Thyroid gland (tissue), 4 donors: ENCODE measurements at regions not wholly inside any gene's neighbourhood (a gene's known extent, or its start where the extent isn't known, plus 50 kb on each side); places are given as distances from the start of the nearest gene placed in this dataset.

Experiments
- DNase-seq, 2 donors: peaks; one replicate each; pipeline ENCODE4 v3.0.0-alpha.2; 2019
- H3K27ac ChIP-seq, 3 donors: fragments of 200-600 bp; sonication (generic); 1 replicate in 2 of 3; 2 replicates in 1 of 3; pipeline ENCODE4 v1.5.1; 2016 to 2019; ENCODE audit warnings: mild to moderate bottlenecking in 1 of 3, moderate library complexity in 1 of 3
- H3K27me3 ChIP-seq: fragments of 200-600 bp; sonication (generic); one replicate; pipeline ENCODE4 v1.5.1; 2019
- H3K36me3 ChIP-seq, 2 donors: fragments of 200-600 bp; sonication (generic); one replicate each; pipeline ENCODE4 v1.5.1; 2016 to 2019
- H3K4me1 ChIP-seq, 2 donors: fragments of 200-600 bp; sonication (generic); one replicate each; pipeline ENCODE4 v1.5.1; 2017 to 2019
- H3K4me3 ChIP-seq, 3 donors: fragments of 200-600 bp; sonication (generic); replicated peaks in 1 of 3; 1 replicate in 2 of 3; 2 replicates in 1 of 3; pipeline ENCODE4 v1.5.1; 2016; ENCODE audit warnings: mild to moderate bottlenecking in 1 of 3
- H3K9me3 ChIP-seq: fragments of 200-600 bp; sonication (generic); one replicate; pipeline ENCODE4 v1.5.1; 2017
- POLR2A ChIP-seq, 2 donors: fragments of 450-650 bp; IDR thresholded peaks; one replicate each; pipeline ENCODE4 v1.6.1; 2017; ENCODE audit warnings: antibody characterized with exemption in 2 of 2, mild to moderate bottlenecking in 2 of 2, moderate library complexity in 1 of 2
- WGBS, 2 donors: methylation state at CpG; one replicate each; pipeline ENCODE4 v1.1.5; 2017; 5-methylcytosine and 5-hydroxymethylcytosine counted together
- intact Hi-C: fragments of 100-400 bp; cut with DNase I; formaldehyde crosslinking; loops from one replicate; pipeline ENCODE4 v1.15.1; 2023
- TF ChIP-seq, protein P1 (sequence below), 6 experiments: fragments of 200-600 bp in 3 of 6; fragments of 450-650 bp in 3 of 6; sonication (generic) in 3 of 6; IDR thresholded peaks; one replicate each; pipeline ENCODE4 v1.5.1; 2016 to 2019; ENCODE audit warnings: antibody characterized with exemption in 6 of 6, mild to moderate bottlenecking in 2 of 6, inconsistent platforms in 1 of 6, moderate library complexity in 1 of 6

DNA sequence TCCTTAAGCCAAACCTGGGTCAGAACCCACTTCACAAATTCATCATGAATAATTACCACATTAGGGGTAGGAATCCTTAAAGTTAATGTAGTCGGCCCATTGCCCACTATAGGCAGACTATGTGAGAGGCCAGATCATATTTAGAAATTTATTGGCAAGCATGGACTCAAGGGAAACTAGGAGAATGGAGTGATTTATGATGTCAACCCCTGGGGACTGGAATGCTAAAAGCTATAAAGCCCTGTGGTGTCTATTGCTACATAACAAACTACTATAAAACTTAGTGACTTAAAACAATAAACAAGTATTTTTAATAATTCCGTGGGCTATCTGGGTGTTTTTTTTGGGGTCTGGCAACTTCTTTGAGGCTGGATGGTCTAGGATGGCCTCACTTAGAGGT lies 93.9 kb downstream of the PPP1R2C start:
- Histone ChIP-seq H3K4me1 (no peaks in the 10 kb centered on the region), H3K36me3 (no peaks in the 10 kb centered on the region), H3K9me3 (no peaks in the 10 kb centered on the region), H3K27me3 (no peaks in the 10 kb centered on the region), H3K27ac (no peak overlapping the region), H3K4me3 (no peak overlapping the region)
- no peak for DNase-seq
- WGBS, 2 donors = 67 to 93% methylated on average over 2 of the region's 2 CpGs
- TF ChIP-seq, protein P1, sequence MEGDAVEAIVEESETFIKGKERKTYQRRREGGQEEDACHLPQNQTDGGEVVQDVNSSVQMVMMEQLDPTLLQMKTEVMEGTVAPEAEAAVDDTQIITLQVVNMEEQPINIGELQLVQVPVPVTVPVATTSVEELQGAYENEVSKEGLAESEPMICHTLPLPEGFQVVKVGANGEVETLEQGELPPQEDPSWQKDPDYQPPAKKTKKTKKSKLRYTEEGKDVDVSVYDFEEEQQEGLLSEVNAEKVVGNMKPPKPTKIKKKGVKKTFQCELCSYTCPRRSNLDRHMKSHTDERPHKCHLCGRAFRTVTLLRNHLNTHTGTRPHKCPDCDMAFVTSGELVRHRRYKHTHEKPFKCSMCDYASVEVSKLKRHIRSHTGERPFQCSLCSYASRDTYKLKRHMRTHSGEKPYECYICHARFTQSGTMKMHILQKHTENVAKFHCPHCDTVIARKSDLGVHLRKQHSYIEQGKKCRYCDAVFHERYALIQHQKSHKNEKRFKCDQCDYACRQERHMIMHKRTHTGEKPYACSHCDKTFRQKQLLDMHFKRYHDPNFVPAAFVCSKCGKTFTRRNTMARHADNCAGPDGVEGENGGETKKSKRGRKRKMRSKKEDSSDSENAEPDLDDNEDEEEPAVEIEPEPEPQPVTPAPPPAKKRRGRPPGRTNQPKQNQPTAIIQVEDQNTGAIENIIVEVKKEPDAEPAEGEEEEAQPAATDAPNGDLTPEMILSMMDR (IDR thresholded peaks at IDR 0.05) = no peak
- TF ChIP-seq POLR2A (IDR thresholded peaks at IDR 0.05) = no peak
- intact Hi-C loops = no loop called here

- no peak for DNase-seq
- no peaks in the 10 kb centered on the region for H3K9me3 ChIP-seq
- no peak overlapping the region for H3K4me3 ChIP-seq
- no peaks in the 10 kb centered on the region for H3K36me3 ChIP-seq
- intact Hi-C loops = no loop called here
- no peak overlapping the region for H3K27ac ChIP-seq
- H3K27me3 ChIP-seq = no peaks in the 10 kb centered on the region
- H3K4me1 ChIP-seq = no peaks in the 10 kb centered on the region
- TF ChIP-seq, protein P1 (IDR thresholded peaks at IDR 0.05) = no peak
- TF ChIP-seq POLR2A (IDR thresholded peaks at IDR 0.05) = no peak
- WGBS, 2 donors = 39 to 55% methylated on average over 2 of the region's 2 CpGs
Observed at GRCh38 chrX:42680666-42681065, 97.3 kb downstream of the PPP1R2C start.

DNA sequence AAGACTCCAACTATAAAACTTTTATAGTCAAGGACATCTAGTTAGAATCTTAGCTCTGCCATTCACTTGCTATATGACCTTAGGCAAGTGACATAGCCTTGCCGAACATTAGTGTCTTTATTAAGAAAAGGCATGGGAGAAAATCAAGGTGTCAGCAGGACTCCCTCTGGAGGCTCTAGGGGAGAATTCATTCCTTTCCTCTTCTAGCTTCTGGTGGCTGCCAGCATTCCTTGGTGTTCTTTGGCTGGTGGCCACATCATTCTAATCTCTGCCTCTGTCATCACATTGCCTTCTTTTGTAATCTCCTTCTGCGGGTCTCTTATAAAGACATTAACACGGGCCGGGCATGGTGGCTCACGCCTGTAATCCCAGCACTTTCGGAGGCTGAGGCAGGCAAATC lies 99.8 kb downstream of the PPP1R2C start:
- TF ChIP-seq POLR2A (IDR thresholded peaks at IDR 0.05) = no peak
- TF ChIP-seq, protein P1 (IDR thresholded peaks at IDR 0.05) = no peak
- Histone ChIP-seq H3K4me3 (no peak overlapping the region), H3K4me1 (no peaks in the 10 kb centered on the region), H3K9me3 (no peaks in the 10 kb centered on the region), H3K27ac (no peak overlapping the region), H3K27me3 (no peaks in the 10 kb centered on the region), H3K36me3 (no peaks in the 10 kb centered on the region)
- intact Hi-C loops = no loop called here
- WGBS, 2 donors = 87 to 94% methylated on average over 5 to 6 of the region's 6 CpGs
- DNase-seq = no peak

DNA sequence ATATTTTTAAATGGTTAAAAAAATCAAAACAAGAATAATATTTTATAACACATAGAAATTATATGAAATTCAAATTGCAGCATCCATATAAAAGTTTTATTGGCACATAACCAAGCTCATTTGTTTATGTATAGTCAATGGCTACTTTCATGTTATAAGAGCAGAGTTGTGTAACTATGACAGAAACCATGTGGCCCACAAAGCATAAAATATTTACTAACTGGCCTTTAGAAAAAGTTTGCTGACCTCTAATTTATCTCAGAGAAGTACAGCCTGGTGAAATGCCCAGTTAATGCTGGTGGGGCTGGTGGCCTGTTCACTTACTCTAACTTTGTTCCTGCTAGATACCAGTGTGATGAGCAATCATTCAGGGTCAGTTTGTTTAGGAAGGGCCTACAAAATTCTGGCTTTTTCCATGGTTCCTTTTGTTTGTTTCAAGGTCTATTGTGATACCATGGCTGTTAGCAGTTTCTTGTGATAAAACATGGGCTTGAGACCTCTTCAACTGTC lies 104.6 kb downstream of the PPP1R2C start:
- intact Hi-C loops = no loop called here
- DNase-seq = no peak
- TF ChIP-seq, protein P1 (IDR thresholded peaks at IDR 0.05) = no peak
- no peak for TF ChIP-seq POLR2A (IDR thresholded peaks at IDR 0.05)
- Histone ChIP-seq H3K4me1 (no peaks in the 10 kb centered on the region), H3K9me3 (no peaks in the 10 kb centered on the region), H3K27ac (no peak overlapping the region), H3K36me3 (no peaks in the 10 kb centered on the region), H3K27me3 (no peaks in the 10 kb centered on the region), H3K4me3 (no peak overlapping the region)

DNA sequence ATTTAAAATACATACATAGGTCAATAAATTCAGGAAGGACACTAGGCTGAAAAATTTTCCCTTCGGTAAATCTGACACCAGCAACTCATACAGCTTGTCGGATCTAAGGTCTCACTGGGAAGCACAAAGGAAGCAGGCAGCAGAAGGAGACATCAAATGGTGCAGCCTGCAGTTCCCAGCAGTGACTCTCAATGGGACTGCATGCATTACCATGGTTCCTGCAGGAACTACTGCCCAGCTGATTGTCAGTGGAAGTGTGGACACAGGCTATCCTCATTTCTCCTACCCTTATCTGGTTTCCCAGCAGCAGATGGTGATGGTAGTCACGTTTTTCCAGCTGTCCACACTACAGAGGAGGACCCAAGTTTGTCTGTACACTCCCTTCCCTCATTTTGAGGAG lies 113.3 kb downstream of the PPP1R2C start:
- H3K36me3 ChIP-seq = no peaks in the 10 kb centered on the region
- intact Hi-C loops = no loop called here
- H3K4me1 ChIP-seq = no peaks in the 10 kb centered on the region
- no peaks in the 10 kb centered on the region for H3K9me3 ChIP-seq
- H3K27me3 ChIP-seq = no peaks in the 10 kb centered on the region
- H3K27ac ChIP-seq = no peak overlapping the region
- 70 to 82% methylated on average over 3 of the region's 3 CpGs for WGBS, 2 donors
- TF ChIP-seq POLR2A (IDR thresholded peaks at IDR 0.05) = no peak
- TF ChIP-seq, protein P1 (IDR thresholded peaks at IDR 0.05) = no peak
- DNase-seq = no peak
- H3K4me3 ChIP-seq = no peak overlapping the region
